ENCODE measurements at regions not wholly inside any gene's neighbourhood (a gene's known extent, or its start where the extent isn't known, plus 50 kb on each side); places are given as distances from the start of the nearest gene placed in this dataset.

- no peak for TF ChIP-seq POLR2A (IDR thresholded peaks at IDR 0.05)
- TF ChIP-seq, protein P1, sequence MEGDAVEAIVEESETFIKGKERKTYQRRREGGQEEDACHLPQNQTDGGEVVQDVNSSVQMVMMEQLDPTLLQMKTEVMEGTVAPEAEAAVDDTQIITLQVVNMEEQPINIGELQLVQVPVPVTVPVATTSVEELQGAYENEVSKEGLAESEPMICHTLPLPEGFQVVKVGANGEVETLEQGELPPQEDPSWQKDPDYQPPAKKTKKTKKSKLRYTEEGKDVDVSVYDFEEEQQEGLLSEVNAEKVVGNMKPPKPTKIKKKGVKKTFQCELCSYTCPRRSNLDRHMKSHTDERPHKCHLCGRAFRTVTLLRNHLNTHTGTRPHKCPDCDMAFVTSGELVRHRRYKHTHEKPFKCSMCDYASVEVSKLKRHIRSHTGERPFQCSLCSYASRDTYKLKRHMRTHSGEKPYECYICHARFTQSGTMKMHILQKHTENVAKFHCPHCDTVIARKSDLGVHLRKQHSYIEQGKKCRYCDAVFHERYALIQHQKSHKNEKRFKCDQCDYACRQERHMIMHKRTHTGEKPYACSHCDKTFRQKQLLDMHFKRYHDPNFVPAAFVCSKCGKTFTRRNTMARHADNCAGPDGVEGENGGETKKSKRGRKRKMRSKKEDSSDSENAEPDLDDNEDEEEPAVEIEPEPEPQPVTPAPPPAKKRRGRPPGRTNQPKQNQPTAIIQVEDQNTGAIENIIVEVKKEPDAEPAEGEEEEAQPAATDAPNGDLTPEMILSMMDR (IDR thresholded peaks at IDR 0.05) = no peak
- no peak for TF ChIP-seq POLR2AphosphoS5 (IDR thresholded peaks at IDR 0.05)
These were observed 417.8 kb upstream of the CADM1 start for GRCh38 chr11:115921986-115922385.

All from prostate gland (tissue), 2 donors.